ENCODE measurements at regions not wholly inside any gene's neighbourhood (a gene's known extent, or its start where the extent isn't known, plus 50 kb on each side); places are given as distances from the start of the nearest gene placed in this dataset.

- H3K36me3 Mint-ChIP-seq (ENCODE audit: low read depth), result no peaks in the 10 kb centered on the region
- H3K27me3 Mint-ChIP-seq (ENCODE audit: low read depth), result no peaks in the 10 kb centered on the region
- no peak overlapping the region for H3K27ac Mint-ChIP-seq (ENCODE audit: unreplicated experiment)
- TF ChIP-seq, protein P1, sequence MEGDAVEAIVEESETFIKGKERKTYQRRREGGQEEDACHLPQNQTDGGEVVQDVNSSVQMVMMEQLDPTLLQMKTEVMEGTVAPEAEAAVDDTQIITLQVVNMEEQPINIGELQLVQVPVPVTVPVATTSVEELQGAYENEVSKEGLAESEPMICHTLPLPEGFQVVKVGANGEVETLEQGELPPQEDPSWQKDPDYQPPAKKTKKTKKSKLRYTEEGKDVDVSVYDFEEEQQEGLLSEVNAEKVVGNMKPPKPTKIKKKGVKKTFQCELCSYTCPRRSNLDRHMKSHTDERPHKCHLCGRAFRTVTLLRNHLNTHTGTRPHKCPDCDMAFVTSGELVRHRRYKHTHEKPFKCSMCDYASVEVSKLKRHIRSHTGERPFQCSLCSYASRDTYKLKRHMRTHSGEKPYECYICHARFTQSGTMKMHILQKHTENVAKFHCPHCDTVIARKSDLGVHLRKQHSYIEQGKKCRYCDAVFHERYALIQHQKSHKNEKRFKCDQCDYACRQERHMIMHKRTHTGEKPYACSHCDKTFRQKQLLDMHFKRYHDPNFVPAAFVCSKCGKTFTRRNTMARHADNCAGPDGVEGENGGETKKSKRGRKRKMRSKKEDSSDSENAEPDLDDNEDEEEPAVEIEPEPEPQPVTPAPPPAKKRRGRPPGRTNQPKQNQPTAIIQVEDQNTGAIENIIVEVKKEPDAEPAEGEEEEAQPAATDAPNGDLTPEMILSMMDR (IDR thresholded peaks at IDR 0.05), result no peak
- no peak for DNase-seq (ENCODE audit: low spot score)
- no peak overlapping the region for H3K4me3 Mint-ChIP-seq (ENCODE audit: unreplicated experiment)
- peaks cover 18% of the 10 kb centered on the region for H3K9me3 Mint-ChIP-seq (ENCODE audit: low read depth)
- no peaks in the 10 kb centered on the region for H3K4me1 Mint-ChIP-seq (ENCODE audit: low read depth)
Observed at GRCh38 chr13:87356314-87356713, 314.9 kb upstream of the SLITRK5 start.

- Mint-ChIP-seq H3K4me1 (ENCODE audit: low read depth) (no peaks in the 10 kb centered on the region), H3K27ac (ENCODE audit: unreplicated experiment) (no peak overlapping the region), H3K9me3 (ENCODE audit: low read depth) (peaks cover 18% of the 10 kb centered on the region), H3K27me3 (ENCODE audit: low read depth) (no peaks in the 10 kb centered on the region), H3K4me3 (ENCODE audit: unreplicated experiment) (no peak overlapping the region), H3K36me3 (ENCODE audit: low read depth) (no peaks in the 10 kb centered on the region)
- DNase-seq (ENCODE audit: low spot score), result no peak
- TF ChIP-seq, protein P1 (IDR thresholded peaks at IDR 0.05), result no peak
Observed at GRCh38 chr13:87358319-87358718, 312.9 kb upstream of the SLITRK5 start.

- Mint-ChIP-seq H3K36me3 (ENCODE audit: low read depth) (no peaks in the 10 kb centered on the region), H3K9me3 (ENCODE audit: low read depth) (peaks cover 13% of the 10 kb centered on the region), H3K4me1 (ENCODE audit: low read depth) (no peaks in the 10 kb centered on the region), H3K27me3 (ENCODE audit: low read depth) (peaks cover 8% of the 10 kb centered on the region), H3K27ac (ENCODE audit: unreplicated experiment) (no peak overlapping the region), H3K4me3 (ENCODE audit: unreplicated experiment) (no peak overlapping the region)
- no peak for DNase-seq (ENCODE audit: low spot score)
- TF ChIP-seq, protein P1 (IDR thresholded peaks at IDR 0.05), result no peak
Observed at GRCh38 chr13:87361216-87361615, 310.0 kb upstream of the SLITRK5 start.

GRCh38 chr13:87368639-87369038, 302.5 kb upstream of the SLITRK5 start:
- peaks cover 13% of the 10 kb centered on the region for H3K9me3 Mint-ChIP-seq (ENCODE audit: low read depth)
- no peak for DNase-seq (ENCODE audit: low spot score)
- no peaks in the 10 kb centered on the region for H3K36me3 Mint-ChIP-seq (ENCODE audit: low read depth)
- H3K27me3 Mint-ChIP-seq (ENCODE audit: low read depth), result peaks cover 8% of the 10 kb centered on the region
- TF ChIP-seq, protein P1 (IDR thresholded peaks at IDR 0.05), result no peak
- H3K4me1 Mint-ChIP-seq (ENCODE audit: low read depth), result no peaks in the 10 kb centered on the region
- no peak overlapping the region for H3K27ac Mint-ChIP-seq (ENCODE audit: unreplicated experiment)
- H3K4me3 Mint-ChIP-seq (ENCODE audit: unreplicated experiment), result no peak overlapping the region

- DNase-seq (ENCODE audit: low spot score), result no peak
- no peak overlapping the region for H3K27ac Mint-ChIP-seq (ENCODE audit: unreplicated experiment)
- no peaks in the 10 kb centered on the region for H3K27me3 Mint-ChIP-seq (ENCODE audit: low read depth)
Observed at GRCh38 chr13:87376081-87376480, 295.1 kb upstream of the SLITRK5 start.

More at GRCh38 chr13:87376081-87376480, 295.1 kb upstream of the SLITRK5 start:
- no peaks in the 10 kb centered on the region for H3K4me1 Mint-ChIP-seq (ENCODE audit: low read depth)
- TF ChIP-seq, protein P1 (IDR thresholded peaks at IDR 0.05), result no peak
- H3K4me3 Mint-ChIP-seq (ENCODE audit: unreplicated experiment), result no peak overlapping the region
- H3K9me3 Mint-ChIP-seq (ENCODE audit: low read depth), result no peaks in the 10 kb centered on the region
- H3K36me3 Mint-ChIP-seq (ENCODE audit: low read depth), result no peaks in the 10 kb centered on the region

All from chondrocyte (in vitro differentiated cells).